ENCODE measurements at regions not wholly inside any gene's neighbourhood (a gene's known extent, or its start where the extent isn't known, plus 50 kb on each side); places are given as distances from the start of the nearest gene placed in this dataset.

DNA sequence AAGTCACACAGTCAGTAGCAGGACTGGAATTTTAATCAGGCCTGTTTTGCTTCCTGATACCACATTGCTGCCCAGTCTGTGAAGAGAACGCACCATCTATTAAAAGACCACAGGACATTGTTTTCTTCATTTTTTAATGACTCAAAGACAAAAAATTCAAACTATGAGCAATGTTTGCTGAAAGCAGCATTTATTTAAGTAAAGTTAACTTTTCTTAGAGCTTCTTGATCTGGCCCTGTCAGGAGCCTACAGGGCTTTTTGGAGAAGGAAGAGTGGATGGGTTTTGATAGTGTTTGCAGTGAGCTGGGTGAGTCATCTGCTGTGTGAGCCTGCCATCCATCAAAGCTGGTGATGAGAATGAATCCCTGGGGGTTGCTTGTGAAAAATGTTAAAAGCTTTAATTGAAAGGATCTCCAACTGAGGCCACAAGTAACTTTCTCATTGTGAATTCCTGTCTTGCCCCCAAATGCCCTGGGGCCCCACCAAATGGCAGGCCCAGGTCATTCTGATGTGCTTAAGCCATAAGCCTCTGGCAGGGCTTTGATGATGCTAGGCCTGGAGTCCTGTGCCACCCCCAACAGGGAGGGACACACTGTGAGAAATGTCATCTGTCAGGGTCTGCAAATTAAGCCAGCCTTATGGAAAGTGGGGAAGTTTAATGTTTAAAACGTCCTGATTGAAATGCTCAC is 136.2 kb upstream of the PFN2 start:
- H3K4me1 Mint-ChIP-seq = no peaks in the 10 kb centered on the region
- H3K27me3 Mint-ChIP-seq = peaks cover 8% of the 10 kb centered on the region
- H3K4me3 Mint-ChIP-seq = no peak overlapping the region
- POLR2A ChIA-PET = no interaction called here
- ATAC-seq (ENCODE audit: low read depth) = no peak
- H3K9me3 Mint-ChIP-seq = no peaks in the 10 kb centered on the region
- H3K36me3 Mint-ChIP-seq = no peaks in the 10 kb centered on the region
- no peak for DNase-seq
- no peak overlapping the region for H3K27ac Mint-ChIP-seq

DNA sequence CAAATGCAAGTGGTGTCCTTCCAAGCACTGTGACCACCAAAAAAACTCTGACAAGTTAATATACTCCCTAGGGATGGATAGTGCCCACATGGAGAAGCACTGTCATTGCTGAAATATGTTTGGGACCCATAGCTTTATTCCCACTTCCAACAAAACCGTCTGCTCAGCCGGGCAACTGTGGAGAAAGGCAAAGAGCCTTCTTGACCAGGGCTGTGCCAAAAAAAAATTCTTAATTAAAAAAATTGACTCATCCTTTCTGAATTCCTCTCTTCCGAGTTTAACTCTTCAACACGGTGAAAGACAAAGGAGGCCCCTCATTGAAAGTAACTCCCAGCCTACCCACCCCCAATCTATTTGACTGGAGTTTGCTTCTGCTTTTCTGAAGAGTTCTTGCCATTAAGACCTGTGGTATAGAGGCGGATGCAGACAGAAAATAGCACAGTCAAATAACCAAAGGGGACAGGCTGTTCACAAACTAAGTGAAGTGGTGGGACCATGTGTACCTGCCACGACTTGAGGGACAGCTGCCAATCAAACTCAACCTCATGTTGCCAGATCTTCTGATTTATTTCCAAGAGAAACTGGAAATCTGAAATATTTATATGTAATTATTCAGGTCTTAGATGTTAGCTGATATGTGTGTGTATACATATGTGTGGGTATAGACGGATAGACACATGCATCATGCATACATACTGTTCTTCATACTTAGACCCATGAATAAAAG is 135.4 kb upstream of the PFN2 start:
- Mint-ChIP-seq H3K27me3 (peaks cover 8% of the 10 kb centered on the region), H3K36me3 (no peaks in the 10 kb centered on the region), H3K9me3 (peaks cover under 1% of the 10 kb centered on the region), H3K27ac (no peak overlapping the region), H3K4me3 (no peak overlapping the region), H3K4me1 (no peaks in the 10 kb centered on the region)
- POLR2A ChIA-PET = no interaction called here
- ATAC-seq (ENCODE audit: low read depth) (no peak), DNase-seq (no peak)

DNA sequence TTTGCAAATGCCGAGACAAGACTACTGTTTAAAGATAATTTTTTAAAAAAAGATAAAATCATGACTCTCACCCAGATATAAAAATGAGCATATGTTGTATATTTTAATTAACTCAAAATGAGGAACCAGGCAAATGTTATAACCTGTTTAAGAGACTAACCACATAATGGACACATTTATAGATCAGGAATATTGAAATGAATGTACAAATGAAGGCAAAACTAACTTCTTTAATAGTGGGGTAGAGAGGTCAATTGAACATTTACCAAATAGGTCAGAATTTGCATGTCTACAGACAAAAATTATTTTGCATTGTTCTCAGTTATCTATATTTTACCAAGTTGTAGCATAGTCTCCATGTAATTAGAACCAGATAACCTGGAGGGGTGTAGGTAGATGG is 134.3 kb upstream of the PFN2 start:
- H3K27ac Mint-ChIP-seq = no peak overlapping the region

DNA sequence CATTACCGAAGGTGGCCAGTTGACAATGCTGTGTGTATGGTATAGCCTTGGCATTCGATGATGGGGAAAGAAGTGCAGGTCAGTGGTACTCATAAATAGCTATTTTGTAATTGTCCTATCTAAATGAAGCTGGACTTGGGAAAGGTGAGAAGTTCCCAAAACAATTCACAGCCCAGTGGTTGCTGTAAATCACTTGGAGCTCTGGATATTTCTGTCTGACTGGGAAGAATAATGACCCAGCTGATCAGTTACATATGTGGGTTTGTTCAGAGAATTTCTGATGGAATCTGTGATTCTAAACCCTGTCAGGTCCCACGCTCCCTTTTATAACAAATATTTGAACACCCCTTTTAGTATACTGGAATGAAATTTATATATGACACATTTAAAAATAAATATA is 133.9 kb upstream of the PFN2 start:
- H3K4me1 Mint-ChIP-seq = no peaks in the 10 kb centered on the region
- no peak overlapping the region for H3K27ac Mint-ChIP-seq
- POLR2A ChIA-PET = no interaction called here
- H3K9me3 Mint-ChIP-seq = peaks cover 2% of the 10 kb centered on the region
- peaks cover 8% of the 10 kb centered on the region for H3K27me3 Mint-ChIP-seq
- no peaks in the 10 kb centered on the region for H3K36me3 Mint-ChIP-seq
- no peak overlapping the region for H3K4me3 Mint-ChIP-seq
- no peak for ATAC-seq (ENCODE audit: low read depth)
- DNase-seq = no peak

More for the DNA sequence above, 134.3 kb upstream of the PFN2 start:
- Mint-ChIP-seq H3K36me3 (no peaks in the 10 kb centered on the region), H3K9me3 (peaks cover 2% of the 10 kb centered on the region), H3K4me1 (no peaks in the 10 kb centered on the region), H3K4me3 (no peak overlapping the region), H3K27me3 (peaks cover 8% of the 10 kb centered on the region)
- POLR2A ChIA-PET = no interaction called here
- DNase-seq = no peak
- ATAC-seq (ENCODE audit: low read depth) = no peak

DNA sequence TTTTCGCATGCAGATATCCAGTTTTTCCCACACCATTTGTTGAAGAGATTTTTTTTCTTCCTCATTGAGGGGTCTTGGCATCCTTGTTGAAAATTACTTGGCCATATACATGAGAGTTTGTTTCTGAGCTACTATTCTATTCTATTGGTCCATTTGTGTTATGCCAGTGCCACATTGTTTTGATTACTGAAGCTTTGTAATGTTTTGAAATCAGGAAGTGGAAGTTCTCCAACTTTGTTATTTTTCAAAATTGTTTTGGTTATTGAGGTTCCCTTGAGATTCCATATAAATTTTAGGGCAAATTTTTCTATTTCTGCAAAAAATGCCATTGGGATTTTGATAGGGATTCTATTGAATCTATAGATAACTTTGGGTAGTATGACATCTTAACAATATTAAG is 130.3 kb upstream of the PFN2 start:
- Mint-ChIP-seq H3K27ac (no peak overlapping the region), H3K9me3 (peaks cover 2% of the 10 kb centered on the region), H3K27me3 (peaks cover 2% of the 10 kb centered on the region), H3K4me3 (no peak overlapping the region), H3K36me3 (no peaks in the 10 kb centered on the region), H3K4me1 (no peaks in the 10 kb centered on the region)
- POLR2A ChIA-PET = no interaction called here
- no peak for ATAC-seq (ENCODE audit: low read depth)
- no peak for DNase-seq

DNA sequence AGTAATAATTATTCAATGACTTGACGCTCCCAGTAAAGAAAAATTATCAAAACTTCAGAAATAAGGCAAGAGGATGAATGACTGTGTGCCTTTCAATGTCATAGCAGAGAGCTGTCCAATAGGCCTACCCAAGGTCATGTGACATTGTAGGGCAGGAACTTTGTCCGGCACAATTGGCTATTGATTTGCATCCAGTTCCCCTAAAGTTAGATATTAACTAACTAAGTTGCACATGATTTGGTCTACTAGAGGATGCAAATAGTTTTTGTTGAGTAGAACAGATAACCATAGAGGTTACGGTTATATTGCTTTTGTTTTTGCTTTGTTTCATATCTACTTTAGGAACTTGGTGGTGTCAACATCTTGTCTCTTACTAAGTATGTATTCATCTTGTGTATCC is 127.9 kb upstream of the PFN2 start:
- peaks cover 2% of the 10 kb centered on the region for H3K9me3 Mint-ChIP-seq
- H3K4me3 Mint-ChIP-seq = no peak overlapping the region
- no peak for DNase-seq
- peaks cover 4% of the 10 kb centered on the region for H3K27me3 Mint-ChIP-seq
- no peaks in the 10 kb centered on the region for H3K36me3 Mint-ChIP-seq
- POLR2A ChIA-PET = no interaction called here
- H3K4me1 Mint-ChIP-seq = no peaks in the 10 kb centered on the region
- ATAC-seq (ENCODE audit: low read depth) = no peak
- H3K27ac Mint-ChIP-seq = no peak overlapping the region

DNA sequence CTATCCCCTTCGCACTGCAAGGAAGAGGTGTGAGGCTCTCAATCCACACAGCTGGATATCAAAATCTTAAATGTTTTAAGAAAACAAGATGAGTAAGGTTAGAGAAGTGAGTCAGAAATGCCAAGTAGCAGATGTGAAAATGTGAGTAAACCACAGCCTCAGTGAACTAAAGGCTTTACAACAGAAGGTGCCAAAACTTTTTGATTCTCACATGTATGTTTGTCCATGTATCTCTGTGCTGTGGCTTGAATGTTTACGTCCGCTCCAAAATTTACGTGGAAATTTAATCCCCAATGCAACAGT is 126.8 kb upstream of the PFN2 start:
- H3K27ac Mint-ChIP-seq = no peak overlapping the region
- H3K27me3 Mint-ChIP-seq = peaks cover 4% of the 10 kb centered on the region
- DNase-seq (no peak), ATAC-seq (ENCODE audit: low read depth) (no peak)
- no peaks in the 10 kb centered on the region for H3K4me1 Mint-ChIP-seq
- POLR2A ChIA-PET = no interaction called here
- H3K36me3 Mint-ChIP-seq = no peaks in the 10 kb centered on the region
- H3K9me3 Mint-ChIP-seq = peaks cover 2% of the 10 kb centered on the region
- H3K4me3 Mint-ChIP-seq = no peak overlapping the region

DNA sequence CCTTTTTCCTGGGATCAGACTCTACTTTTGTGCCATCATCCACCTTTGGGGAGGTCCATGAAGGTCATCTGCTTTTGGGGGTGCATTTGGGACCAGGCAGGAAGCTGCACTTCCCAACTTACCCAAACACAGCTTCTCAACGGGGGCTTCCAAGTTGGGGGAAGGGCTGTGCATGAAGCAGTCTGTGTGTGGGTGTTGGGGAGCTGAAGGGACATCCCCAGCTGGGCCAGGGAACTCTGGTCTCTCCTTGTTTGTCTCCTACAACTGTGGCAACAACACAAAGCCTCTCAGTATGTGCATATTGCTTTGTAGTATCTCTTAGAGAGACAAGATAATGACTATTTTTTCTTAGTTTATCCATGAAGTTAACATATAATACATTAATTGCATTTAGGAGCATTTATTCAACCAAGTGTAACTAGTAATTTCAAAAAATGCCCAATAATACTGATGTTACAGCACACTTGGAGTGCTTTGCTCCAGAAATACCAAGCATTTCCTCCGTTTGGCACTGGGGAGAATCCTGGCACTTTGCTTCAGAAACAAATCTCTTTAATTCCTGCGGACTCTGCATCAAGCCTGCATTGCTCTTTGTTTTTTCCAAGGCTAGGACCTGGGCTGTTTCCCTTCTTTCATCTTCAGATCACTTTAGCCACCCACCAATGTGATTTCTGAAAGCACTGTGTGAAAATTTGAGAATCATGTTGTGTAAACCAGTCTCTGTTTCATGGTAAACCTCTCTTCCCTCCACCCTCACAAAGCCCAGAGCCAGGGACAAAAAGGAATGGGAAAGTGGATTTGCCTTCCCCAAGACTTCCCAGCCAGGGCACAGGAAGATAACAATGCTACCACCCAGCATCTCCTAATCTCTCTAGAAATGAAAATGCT is 126.2 kb upstream of the PFN2 start:
- peaks cover 4% of the 10 kb centered on the region for H3K27me3 Mint-ChIP-seq
- no peaks in the 10 kb centered on the region for H3K36me3 Mint-ChIP-seq
- no peak overlapping the region for H3K4me3 Mint-ChIP-seq
- no peak for ATAC-seq (ENCODE audit: low read depth)
- no peak for DNase-seq
- H3K9me3 Mint-ChIP-seq = peaks cover 2% of the 10 kb centered on the region
- no peak overlapping the region for H3K27ac Mint-ChIP-seq
- no peaks in the 10 kb centered on the region for H3K4me1 Mint-ChIP-seq
- POLR2A ChIA-PET = no interaction called here

DNA sequence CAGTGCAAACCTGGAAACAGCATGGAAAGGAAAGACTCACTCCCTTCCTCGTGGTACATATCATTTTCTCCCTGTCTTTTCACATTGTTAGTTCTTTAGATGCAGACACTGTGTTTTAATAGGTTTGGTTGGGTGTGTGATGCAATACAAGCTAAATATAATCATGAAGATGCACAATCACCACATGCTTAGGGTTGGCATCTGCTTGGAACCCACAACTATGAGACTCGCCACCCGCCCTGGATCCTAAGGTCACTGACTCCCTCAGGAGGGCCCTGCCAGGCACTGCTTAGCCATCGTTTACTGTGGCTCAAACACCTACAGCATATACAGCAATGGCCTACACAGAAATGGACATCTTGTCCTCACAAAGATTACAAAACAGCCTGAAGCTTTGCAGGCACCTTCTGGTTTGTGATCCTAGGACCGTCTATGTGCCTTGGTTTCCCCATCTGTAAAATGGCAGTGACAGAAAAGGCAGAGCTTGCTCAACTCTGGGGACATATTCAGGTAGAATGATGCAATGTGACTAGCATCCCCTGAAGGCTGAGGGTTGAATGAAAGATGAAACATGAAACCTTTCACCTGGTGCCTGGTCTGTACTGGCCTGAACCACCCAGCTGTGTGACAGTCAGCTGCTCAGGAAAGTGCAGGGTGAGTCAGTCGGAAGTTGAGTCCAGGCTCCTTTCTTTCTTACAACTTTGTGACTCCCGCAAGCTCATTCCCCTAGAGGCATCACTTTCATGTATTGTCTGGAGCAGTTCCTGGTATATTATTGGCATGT is 123.6 kb upstream of the PFN2 start:
- Mint-ChIP-seq H3K4me1 (no peaks in the 10 kb centered on the region), H3K36me3 (no peaks in the 10 kb centered on the region)
- no peak for ATAC-seq (ENCODE audit: low read depth)

DNA sequence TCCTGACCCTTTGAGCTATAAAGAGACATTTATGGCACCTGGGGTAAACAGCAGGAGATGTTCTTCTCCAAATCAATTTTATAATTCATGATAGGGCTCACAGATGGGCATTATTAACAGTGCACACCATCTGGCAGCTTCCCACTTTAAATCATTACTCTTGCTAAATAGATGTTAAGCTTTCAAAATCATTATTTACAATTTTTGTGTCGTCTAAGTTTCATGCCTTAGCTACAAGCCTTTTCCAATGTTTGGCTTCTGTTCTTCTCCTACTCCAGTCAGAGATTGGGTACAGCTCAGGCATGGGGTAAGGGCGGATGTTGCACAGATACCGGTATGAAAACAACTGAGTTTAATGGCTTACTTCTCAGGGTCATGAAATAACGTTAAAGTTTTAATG is 120.9 kb upstream of the PFN2 start:
- H3K36me3 Mint-ChIP-seq = no peaks in the 10 kb centered on the region
- DNase-seq (no peak), ATAC-seq (ENCODE audit: low read depth) (no peak)
- peaks cover 9% of the 10 kb centered on the region for H3K27me3 Mint-ChIP-seq
- no peaks in the 10 kb centered on the region for H3K4me1 Mint-ChIP-seq
- H3K27ac Mint-ChIP-seq = no peak overlapping the region
- no peak overlapping the region for H3K4me3 Mint-ChIP-seq
- POLR2A ChIA-PET = no interaction called here
- H3K9me3 Mint-ChIP-seq = no peaks in the 10 kb centered on the region

More for the DNA sequence above, 123.6 kb upstream of the PFN2 start:
- Mint-ChIP-seq H3K27me3 (peaks cover 4% of the 10 kb centered on the region), H3K9me3 (no peaks in the 10 kb centered on the region), H3K27ac (no peak overlapping the region), H3K4me3 (no peak overlapping the region)
- POLR2A ChIA-PET = no interaction called here
- no peak for DNase-seq

DNA sequence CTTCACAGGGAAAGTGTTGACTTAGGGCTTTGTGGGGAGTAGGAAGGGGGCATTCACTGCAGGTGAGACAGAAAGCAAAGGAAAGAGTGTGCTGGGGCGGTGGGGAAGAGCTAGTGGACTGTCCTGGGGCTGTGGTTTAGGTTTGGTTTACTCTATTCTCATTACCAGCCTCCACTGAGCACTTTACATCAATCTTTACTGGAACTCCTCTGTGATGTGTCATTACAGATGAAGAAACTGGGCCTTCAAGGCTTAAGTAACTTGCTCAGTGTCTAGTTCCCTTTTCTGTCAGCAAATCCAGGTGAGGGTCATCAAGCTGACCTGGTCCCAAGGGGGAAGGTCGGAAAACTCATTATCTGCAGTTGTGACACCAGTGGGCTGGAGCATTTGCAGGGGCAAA is 120.2 kb upstream of the PFN2 start:
- no peak overlapping the region for H3K4me3 Mint-ChIP-seq
- H3K4me1 Mint-ChIP-seq = no peaks in the 10 kb centered on the region
- H3K27ac Mint-ChIP-seq = no peak overlapping the region
- H3K27me3 Mint-ChIP-seq = peaks cover 13% of the 10 kb centered on the region
- POLR2A ChIA-PET = no interaction called here
- ATAC-seq (ENCODE audit: low read depth) (no peak), DNase-seq (no peak)
- no peaks in the 10 kb centered on the region for H3K36me3 Mint-ChIP-seq
- no peaks in the 10 kb centered on the region for H3K9me3 Mint-ChIP-seq

DNA sequence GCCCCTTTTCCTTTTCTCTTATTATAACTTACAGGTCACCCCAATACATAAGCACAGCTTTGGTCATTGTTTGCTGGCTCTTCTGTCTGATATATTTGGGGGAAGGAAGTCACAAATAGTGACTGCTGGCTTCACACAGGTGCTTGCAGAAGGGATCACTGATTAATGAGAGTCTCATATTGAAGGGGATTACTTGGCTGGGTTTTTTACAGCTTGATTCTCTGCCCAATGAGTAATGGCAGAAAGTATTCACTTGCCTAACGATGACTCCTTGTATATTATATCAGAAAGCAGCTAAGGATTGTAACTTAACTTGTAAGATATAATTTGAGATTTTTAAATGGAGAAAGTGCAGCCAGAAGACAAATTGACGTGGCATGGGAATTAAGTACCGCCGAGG is 119.3 kb upstream of the PFN2 start:
- POLR2A ChIA-PET = no interaction called here
- H3K9me3 Mint-ChIP-seq = no peaks in the 10 kb centered on the region
- no peak for DNase-seq
- H3K36me3 Mint-ChIP-seq = no peaks in the 10 kb centered on the region
- H3K27ac Mint-ChIP-seq = no peak overlapping the region
- ATAC-seq (ENCODE audit: low read depth) = no peak
- peaks cover 10% of the 10 kb centered on the region for H3K27me3 Mint-ChIP-seq
- H3K4me3 Mint-ChIP-seq = no peak overlapping the region
- no peaks in the 10 kb centered on the region for H3K4me1 Mint-ChIP-seq

GRCh38 chr3:150084128-150084527 is 113.4 kb upstream of the PFN2 start:
- POLR2A ChIA-PET = no interaction called here
- peaks cover 14% of the 10 kb centered on the region for H3K27me3 Mint-ChIP-seq
- ATAC-seq (ENCODE audit: low read depth) (no peak), DNase-seq (no peak)
- no peaks in the 10 kb centered on the region for H3K9me3 Mint-ChIP-seq
- H3K36me3 Mint-ChIP-seq = no peaks in the 10 kb centered on the region
- H3K27ac Mint-ChIP-seq = no peak overlapping the region
- H3K4me1 Mint-ChIP-seq = no peaks in the 10 kb centered on the region
- no peak overlapping the region for H3K4me3 Mint-ChIP-seq

Data from activated naive CD8-positive, alpha-beta T cell treated with anti-CD3 and anti-CD28 coated beads, Interleukin-2, amount 10 ng/mL, durations not matched to agents 7 days and 5 days (primary cell).